ENCODE measurements at regions not wholly inside any gene's neighbourhood (a gene's known extent, or its start where the extent isn't known, plus 50 kb on each side); places are given as distances from the start of the nearest gene placed in this dataset.

GRCh38 chr14:43853541-43853940 is 653.5 kb downstream of the FSCB start:
- no peak for DNase-seq (ENCODE audit: low spot score)
- intact Hi-C loops (cut with micrococcal nuclease; ENCODE audit: unreplicated experiment) = no loop called here
- H3K27ac ChIP-seq (ENCODE audit: low read depth, low read length, poor library complexity, severe bottlenecking) = no peak overlapping the region
- no peaks in the 10 kb centered on the region for H3K9me3 ChIP-seq (ENCODE audit: low read depth, low read length, poor library complexity, severe bottlenecking)
- H3K4me3 ChIP-seq (ENCODE audit: low read depth, low read length, poor library complexity, severe bottlenecking) = no peak overlapping the region
- ChIA-PET POLR2A (ENCODE audit: low non-redundant PET) (no interaction called here), CTCF (no interaction called here)
- BruUV-seq (replicated peaks) = no TSS peak
- H3K36me3 ChIP-seq (ENCODE audit: insufficient read depth, low read length, poor library complexity, severe bottlenecking) = no peaks in the 10 kb centered on the region
- TF ChIP-seq EZH2 (IDR thresholded peaks at IDR 0.05; ENCODE audit: borderline replicate concordance, low read depth, low read length, poor library complexity, severe bottlenecking) (no peak), CTCF (conservative IDR thresholded peaks at IDR 0.05; ENCODE audit: low read depth, low read length) (no peak)
- H3K4me1 ChIP-seq (ENCODE audit: insufficient read depth, low read length, poor library complexity, severe bottlenecking) = no peaks in the 10 kb centered on the region
- H3K27me3 ChIP-seq (replicated peaks; ENCODE audit: insufficient read depth, low read depth, low read length, poor library complexity) = no peaks in the 10 kb centered on the region

GRCh38 chr14:43803076-43803689 is 703.9 kb downstream of the FSCB start:
- no peak overlapping the region for H3K27ac ChIP-seq (ENCODE audit: low read depth, low read length, poor library complexity, severe bottlenecking)
- BruUV-seq (replicated peaks) = no TSS peak
- no peak overlapping the region for H3K4me3 ChIP-seq (ENCODE audit: low read depth, low read length, poor library complexity, severe bottlenecking)
- intact Hi-C loops (cut with micrococcal nuclease; ENCODE audit: unreplicated experiment) = no loop called here
- DNase-seq (ENCODE audit: low spot score) = no peak
- H3K9me3 ChIP-seq (ENCODE audit: low read depth, low read length, poor library complexity, severe bottlenecking) = no peaks in the 10 kb centered on the region
- TF ChIP-seq CTCF (conservative IDR thresholded peaks at IDR 0.05; ENCODE audit: low read depth, low read length) = no peak
- no peak for TF ChIP-seq EZH2 (IDR thresholded peaks at IDR 0.05; ENCODE audit: borderline replicate concordance, low read depth, low read length, poor library complexity, severe bottlenecking)
- H3K27me3 ChIP-seq (replicated peaks; ENCODE audit: insufficient read depth, low read depth, low read length, poor library complexity) = no peaks in the 10 kb centered on the region
- POLR2A ChIA-PET (ENCODE audit: low non-redundant PET) = no interaction called here
- no peaks in the 10 kb centered on the region for H3K4me1 ChIP-seq (ENCODE audit: insufficient read depth, low read length, poor library complexity, severe bottlenecking)
- CTCF ChIA-PET = no interaction called here
- no peaks in the 10 kb centered on the region for H3K36me3 ChIP-seq (ENCODE audit: insufficient read depth, low read length, poor library complexity, severe bottlenecking)

- Histone ChIP-seq H3K27me3 (replicated peaks; ENCODE audit: insufficient read depth, low read depth, low read length, poor library complexity) (no peaks in the 10 kb centered on the region), H3K27ac (ENCODE audit: low read depth, low read length, poor library complexity, severe bottlenecking) (no peak overlapping the region), H3K4me1 (ENCODE audit: insufficient read depth, low read length, poor library complexity, severe bottlenecking) (peaks cover 14% of the 10 kb centered on the region), H3K9me3 (ENCODE audit: low read depth, low read length, poor library complexity, severe bottlenecking) (no peaks in the 10 kb centered on the region), H3K4me3 (ENCODE audit: low read depth, low read length, poor library complexity, severe bottlenecking) (no peak overlapping the region), H3K36me3 (ENCODE audit: insufficient read depth, low read length, poor library complexity, severe bottlenecking) (no peaks in the 10 kb centered on the region)
- DNase-seq (ENCODE audit: low spot score) = peak; percentile 53
- ChIA-PET POLR2A (ENCODE audit: low non-redundant PET) (no interaction called here), CTCF (no interaction called here)
- TF ChIP-seq CTCF (conservative IDR thresholded peaks at IDR 0.05; ENCODE audit: low read depth, low read length) (peak; percentile 69), EZH2 (IDR thresholded peaks at IDR 0.05; ENCODE audit: borderline replicate concordance, low read depth, low read length, poor library complexity, severe bottlenecking) (no peak)
- intact Hi-C loops (cut with micrococcal nuclease; ENCODE audit: unreplicated experiment) = loop anchor here (5.0 to 10.0 kb wide), 4 partner anchors 293 to 1871 kb away; no protein-coding TSS in a partner anchor
- BruUV-seq (replicated peaks) = no TSS peak
Observed at GRCh38 chr14:43795600-43796228, 711.4 kb downstream of the FSCB start.
